PFSK-1 (cell line): ENCODE measurements at regions not wholly inside any gene's neighbourhood (a gene's known extent, or its start where the extent isn't known, plus 50 kb on each side); places are given as distances from the start of the nearest gene placed in this dataset.

ENCODE experiments used
- FOXP2 ChIP-seq: optimal IDR thresholded peaks from 2 replicates; pipeline ENCODE3; 2011; ENCODE audit warnings: borderline replicate concordance, control low read depth, inconsistent platforms; ENCODE audit not compliant: insufficient read depth; ENCODE audit errors: extremely low read length, extremely low read depth
- POLR2AphosphoS5 ChIP-seq: IDR thresholded peaks from 2 replicates; pipeline ENCODE4 v1.6.1; 2012; ENCODE audit warnings: low read depth, mild to moderate bottlenecking, control low read depth, low read length, moderate library complexity
- SIN3A ChIP-seq: IDR thresholded peaks from 2 replicates; pipeline ENCODE4 v1.6.1; 2012; ENCODE audit warnings: mild to moderate bottlenecking, low read length, moderate library complexity, borderline replicate concordance; ENCODE audit not compliant: insufficient read depth
- TAF1 ChIP-seq: IDR thresholded peaks from 2 replicates; pipeline ENCODE4 v1.6.1; 2012; ENCODE audit warnings: low read length, control low read depth, borderline replicate concordance; ENCODE audit not compliant: insufficient read depth
- TF ChIP-seq, protein P1 (sequence below), 2 experiments: IDR thresholded peaks; 2 replicates each; pipeline versions ENCODE4 v1.6.1 to v1.8.0; 2011 to 2012; ENCODE audit warnings: low read depth in 2 of 2, low read length in 2 of 2, control low read depth in 1 of 2, inconsistent platforms in 1 of 2, mild to moderate bottlenecking in 1 of 2, moderate library complexity in 1 of 2; ENCODE audit not compliant: insufficient read depth in 1 of 2

DNA sequence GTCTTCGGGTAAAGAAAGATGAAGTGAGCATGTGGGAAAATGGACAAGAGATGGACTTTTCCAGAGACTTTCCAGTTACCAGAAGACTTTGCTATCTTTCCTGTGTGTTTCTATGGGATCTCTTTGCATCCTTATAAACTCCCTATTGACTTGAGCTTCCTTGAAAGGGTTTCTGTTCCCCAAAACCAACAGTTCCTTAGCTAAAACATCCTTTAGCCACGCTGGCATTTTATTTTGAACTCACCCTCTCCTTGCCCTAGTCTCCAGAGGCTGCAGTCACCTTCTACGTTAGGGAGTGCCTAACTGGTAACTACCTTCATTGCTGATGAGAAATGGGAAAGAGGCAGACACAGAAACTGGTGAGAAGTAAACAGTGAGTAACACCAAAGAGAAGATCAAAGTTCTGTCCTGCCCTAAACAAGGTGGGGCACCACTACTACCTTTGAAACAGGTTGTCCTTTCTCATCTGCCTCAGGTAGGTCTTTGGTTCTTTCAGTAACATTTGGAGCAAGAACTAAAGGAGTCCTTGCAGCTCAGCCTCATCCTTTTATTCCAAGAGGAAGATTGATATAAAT is 402.9 kb downstream of the ENC1 start:
- TF ChIP-seq FOXP2 (no peak), SIN3A (no peak), TAF1 (no peak), POLR2AphosphoS5 (no peak)
- TF ChIP-seq, protein P1, sequence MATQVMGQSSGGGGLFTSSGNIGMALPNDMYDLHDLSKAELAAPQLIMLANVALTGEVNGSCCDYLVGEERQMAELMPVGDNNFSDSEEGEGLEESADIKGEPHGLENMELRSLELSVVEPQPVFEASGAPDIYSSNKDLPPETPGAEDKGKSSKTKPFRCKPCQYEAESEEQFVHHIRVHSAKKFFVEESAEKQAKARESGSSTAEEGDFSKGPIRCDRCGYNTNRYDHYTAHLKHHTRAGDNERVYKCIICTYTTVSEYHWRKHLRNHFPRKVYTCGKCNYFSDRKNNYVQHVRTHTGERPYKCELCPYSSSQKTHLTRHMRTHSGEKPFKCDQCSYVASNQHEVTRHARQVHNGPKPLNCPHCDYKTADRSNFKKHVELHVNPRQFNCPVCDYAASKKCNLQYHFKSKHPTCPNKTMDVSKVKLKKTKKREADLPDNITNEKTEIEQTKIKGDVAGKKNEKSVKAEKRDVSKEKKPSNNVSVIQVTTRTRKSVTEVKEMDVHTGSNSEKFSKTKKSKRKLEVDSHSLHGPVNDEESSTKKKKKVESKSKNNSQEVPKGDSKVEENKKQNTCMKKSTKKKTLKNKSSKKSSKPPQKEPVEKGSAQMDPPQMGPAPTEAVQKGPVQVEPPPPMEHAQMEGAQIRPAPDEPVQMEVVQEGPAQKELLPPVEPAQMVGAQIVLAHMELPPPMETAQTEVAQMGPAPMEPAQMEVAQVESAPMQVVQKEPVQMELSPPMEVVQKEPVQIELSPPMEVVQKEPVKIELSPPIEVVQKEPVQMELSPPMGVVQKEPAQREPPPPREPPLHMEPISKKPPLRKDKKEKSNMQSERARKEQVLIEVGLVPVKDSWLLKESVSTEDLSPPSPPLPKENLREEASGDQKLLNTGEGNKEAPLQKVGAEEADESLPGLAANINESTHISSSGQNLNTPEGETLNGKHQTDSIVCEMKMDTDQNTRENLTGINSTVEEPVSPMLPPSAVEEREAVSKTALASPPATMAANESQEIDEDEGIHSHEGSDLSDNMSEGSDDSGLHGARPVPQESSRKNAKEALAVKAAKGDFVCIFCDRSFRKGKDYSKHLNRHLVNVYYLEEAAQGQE (IDR thresholded peaks at IDR 0.05; ENCODE audit: insufficient read depth in 1 of 2, low read depth in 2 of 2, low read length in 2 of 2): no peak

DNA sequence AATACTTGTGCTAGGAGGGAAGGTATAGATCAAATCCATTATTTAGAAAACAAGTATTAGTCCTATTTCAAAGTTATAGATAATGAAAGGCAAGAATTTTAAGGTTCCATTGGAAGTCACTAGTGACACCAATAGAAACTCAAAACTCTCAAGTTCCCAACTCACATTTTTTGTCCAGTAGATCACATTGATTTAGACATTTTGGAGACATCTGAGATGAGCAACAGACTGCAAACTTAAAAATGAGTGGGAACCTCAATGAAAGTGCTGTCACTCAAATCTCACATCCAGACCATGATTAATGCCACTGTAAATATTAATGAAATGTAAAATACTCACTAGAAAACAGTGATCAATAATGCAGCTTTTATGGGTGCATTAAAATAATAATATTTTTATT is 405.0 kb downstream of the ENC1 start:
- no peak for TF ChIP-seq TAF1

DNA sequence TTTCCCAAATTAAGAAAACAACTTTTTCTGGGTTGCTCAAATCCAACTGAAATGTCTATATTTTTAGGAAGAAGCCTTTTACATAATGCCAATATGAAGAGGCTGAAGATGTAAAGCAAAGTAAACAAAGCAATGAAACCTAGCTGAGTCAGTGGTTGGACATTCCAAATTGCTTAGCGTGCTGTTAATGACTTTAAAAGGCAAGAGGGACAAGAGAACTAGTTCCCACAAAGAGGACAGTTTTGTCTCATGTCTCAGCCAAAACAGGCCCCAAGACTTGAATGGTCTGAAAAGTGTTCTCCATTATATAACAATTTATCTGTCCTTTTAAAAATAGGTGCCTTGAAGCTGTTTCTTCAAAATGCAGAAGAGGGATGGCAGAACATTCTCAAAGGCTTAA is 407.0 kb downstream of the ENC1 start:
- TF ChIP-seq, protein P1 (IDR thresholded peaks at IDR 0.05; ENCODE audit: insufficient read depth in 1 of 2, low read depth in 2 of 2, low read length in 2 of 2): no peak
- TF ChIP-seq POLR2AphosphoS5 (no peak), SIN3A (no peak), FOXP2 (no peak), TAF1 (no peak)

DNA sequence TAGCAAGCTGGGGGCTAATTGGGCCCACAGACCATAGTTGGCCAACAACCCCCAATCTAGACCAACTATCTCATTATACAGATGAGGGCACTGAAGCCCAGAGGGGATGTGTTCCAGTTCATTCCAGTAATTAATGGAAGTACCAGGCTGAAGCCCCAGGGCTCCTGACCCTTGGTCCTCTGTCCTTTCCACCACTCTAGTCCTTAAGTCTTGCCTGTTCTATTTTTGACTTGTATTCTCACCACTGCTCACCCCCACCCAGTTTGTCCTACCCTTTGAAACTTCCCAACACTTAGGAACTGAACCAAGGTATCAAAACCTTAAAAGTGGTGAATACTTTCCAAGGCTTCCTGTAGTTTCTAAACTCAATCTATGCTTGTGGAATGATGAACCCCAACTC is 407.4 kb downstream of the ENC1 start:
- TF ChIP-seq FOXP2 (no peak), SIN3A (no peak), TAF1 (no peak), POLR2AphosphoS5 (no peak)
- TF ChIP-seq, protein P1 (IDR thresholded peaks at IDR 0.05; ENCODE audit: insufficient read depth in 1 of 2, low read depth in 2 of 2, low read length in 2 of 2): no peak

DNA sequence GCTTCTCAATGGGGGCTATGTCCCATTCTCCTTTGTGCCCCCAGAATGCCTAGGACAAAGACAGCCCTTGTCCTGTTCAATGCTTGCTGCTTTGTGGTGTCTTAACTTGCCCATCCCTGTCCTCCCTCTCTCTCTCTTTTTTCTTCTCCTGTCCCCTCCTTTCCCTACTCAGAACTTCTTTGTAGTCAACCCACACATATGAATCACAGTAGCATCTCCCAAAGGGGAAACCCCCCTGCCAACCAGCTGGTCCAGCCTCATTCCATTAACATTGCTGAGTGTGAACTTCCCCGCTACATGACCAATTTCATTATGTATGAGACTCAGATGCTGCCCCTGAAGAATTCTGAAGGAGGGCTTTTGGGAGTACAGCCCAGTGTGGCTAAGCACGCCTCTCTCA is 408.3 kb downstream of the ENC1 start:
- TF ChIP-seq TAF1: no peak
- TF ChIP-seq POLR2AphosphoS5: no peak
- TF ChIP-seq, protein P1 (IDR thresholded peaks at IDR 0.05; ENCODE audit: insufficient read depth in 1 of 2, low read depth in 2 of 2, low read length in 2 of 2): no peak
